ENCODE measurements at regions not wholly inside any gene's neighbourhood (a gene's known extent, or its start where the extent isn't known, plus 50 kb on each side); places are given as distances from the start of the nearest gene placed in this dataset.
A peak's percentile ranks its signal among the peaks of the same experiment; 100 is the strongest.
"Not testable (repeated sequence)": the region's sequence is repeated elsewhere in the genome, so short reads cannot be mapped to it uniquely, and the experiment has no call there.

DNA sequence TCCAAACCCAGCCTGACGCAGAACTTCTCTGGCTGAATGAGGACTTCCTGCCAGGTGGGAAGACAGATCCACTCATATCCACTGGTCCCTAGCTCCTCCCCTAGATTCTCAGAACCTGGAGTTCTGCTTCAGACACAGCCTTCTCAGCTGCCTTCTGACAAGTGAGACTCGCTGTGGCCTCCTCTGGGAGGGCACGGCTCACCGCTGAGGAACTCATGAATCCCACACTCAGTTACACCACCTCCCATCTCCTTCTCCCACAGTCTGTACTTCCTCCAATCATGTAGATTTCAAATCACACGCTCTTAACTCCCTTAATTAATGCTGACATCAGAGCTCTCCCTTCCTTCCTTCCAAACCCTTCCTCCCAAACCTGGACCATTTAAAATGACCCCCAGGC lies 86.4 kb upstream of the TMEM45B start:
- DNase-seq (ENCODE audit: low read depth) = no peak

DNA sequence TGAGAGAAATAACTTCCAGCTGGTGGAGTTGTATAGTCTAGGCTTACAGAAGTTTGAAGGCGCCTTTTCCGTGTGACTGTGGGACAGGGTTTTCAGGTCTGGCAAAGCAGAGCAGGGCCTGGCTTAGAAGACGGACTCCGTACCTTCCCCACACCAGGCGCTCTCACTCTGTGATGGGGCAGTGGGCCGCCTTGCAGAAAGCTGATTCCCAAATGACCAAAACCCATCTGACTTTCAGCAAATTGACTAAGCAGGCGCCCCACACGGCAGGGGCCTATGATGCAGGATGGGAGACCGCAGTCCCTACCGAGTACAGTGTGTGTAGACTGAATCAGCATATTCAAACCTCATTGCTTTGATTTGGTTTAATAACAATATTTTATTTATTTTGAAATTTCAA lies 85.8 kb upstream of the TMEM45B start:
- no peak for DNase-seq (ENCODE audit: low read depth)

DNA sequence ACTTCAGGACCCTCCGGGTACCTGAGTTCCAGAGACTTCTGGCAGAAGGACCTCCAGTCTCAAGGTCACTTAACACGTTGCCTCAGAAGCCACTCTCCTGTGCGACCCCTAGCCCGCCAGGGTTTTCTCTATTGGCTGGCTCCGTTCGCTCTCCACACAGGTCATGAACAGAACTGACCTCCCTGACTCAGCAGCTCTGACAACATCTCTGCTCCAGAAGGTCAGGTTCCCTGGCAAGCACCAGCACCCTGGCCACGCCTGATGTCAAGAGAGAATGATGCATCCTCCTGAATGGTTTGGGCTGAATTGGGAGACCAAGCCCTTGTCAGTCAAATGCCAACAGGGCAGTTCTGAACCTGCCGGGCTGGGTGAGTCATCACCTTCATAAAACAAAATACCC lies 84.3 kb upstream of the TMEM45B start:
- no peak for DNase-seq (ENCODE audit: low read depth)

DNA sequence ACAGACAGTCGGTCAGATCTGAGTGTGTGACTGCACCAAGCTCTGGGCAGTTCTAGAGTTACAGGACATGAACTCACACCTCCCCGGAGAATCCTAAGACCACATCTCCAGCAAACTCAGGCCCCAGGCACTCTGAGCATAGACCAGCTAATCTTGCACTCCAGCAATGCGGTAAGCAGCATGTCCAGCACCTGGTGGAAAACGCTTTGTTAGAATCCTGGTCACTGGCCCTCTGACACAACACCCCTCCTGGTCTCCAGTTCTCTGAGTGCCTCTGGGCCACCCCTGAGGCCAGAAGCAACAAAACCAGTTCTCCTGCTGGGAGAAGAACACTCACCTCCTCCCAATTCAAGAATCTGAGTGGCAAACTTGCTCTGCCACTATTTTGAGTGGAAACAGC lies 82.7 kb upstream of the TMEM45B start:
- no peak for DNase-seq (ENCODE audit: low read depth)

DNA sequence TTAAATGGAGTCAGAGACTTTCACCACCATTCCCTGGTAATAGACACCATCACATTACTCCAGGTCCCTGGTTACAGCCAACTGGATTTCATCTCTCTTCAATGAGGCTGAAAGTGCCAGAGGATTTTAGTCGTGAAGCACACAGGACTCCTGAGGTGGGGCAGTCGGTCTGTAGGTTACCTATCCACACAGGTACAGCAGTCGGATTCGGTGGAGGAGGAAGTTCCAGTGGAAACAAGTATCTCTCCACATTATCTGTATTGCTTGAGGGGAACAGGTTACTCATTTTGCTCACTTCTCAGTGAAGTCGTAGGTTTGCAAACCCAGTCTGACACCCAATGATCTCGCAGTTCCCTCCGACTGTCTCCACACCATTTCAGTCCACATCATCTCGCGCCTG lies 82.3 kb upstream of the TMEM45B start:
- no peak for DNase-seq (ENCODE audit: low read depth)

DNA sequence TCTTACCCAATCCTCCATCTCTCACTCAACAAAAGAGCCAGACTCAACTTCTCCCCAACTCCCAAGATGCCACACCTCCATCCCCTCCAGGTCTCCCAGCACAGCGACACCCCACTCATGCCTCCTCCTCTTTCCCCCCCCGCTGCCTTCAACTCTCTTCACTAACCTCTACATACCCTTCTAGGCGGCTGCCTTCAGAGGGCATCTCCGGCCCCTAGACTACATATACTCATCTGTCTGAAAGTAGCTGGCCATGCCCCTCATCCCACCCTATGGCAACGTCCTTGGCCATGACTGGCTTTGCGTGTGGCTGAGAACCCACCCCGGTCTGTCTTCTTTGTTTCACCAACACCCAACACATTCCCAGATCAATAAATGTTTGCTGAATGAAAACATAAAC lies 81.7 kb upstream of the TMEM45B start:
- DNase-seq (ENCODE audit: low read depth) = no peak

DNA sequence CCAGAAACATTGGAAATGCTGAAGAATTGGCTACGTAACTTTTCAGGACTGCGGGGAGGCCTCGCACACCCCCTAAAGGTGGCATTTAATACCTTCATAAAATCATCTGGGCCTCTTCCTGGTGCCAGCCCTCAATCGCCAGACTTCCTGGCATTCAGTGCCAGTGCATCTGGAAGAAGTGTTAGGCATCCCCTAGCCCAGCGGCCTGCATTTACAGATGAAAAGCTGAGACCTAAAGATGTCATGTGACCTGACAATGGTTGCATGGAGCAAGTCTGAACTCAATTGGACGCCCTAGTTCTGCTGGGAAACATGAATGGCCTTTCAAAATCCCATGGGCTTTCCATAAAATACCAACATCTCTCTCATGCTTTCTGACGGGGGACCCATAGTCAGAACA lies 81.0 kb upstream of the TMEM45B start:
- DNase-seq (ENCODE audit: low read depth) = no peak

DNA sequence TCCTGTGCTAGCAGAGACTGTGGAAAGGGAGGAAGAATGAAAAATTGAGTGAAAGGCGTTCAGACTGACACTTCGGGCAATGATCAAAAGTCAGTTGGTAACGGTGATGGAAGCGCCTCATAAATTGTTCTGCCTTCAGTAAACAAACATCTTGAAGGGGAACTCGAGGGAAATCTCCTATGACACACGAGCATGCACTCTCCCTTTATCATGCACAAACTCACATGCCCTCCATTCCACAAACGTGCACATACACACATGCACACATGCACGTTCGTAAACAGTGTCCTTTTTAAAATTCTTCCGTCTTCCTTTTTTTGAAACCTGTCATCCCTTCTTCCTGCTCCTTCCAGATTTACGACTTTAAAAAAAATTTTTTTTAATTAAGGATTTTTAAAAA lies 77.8 kb upstream of the TMEM45B start:
- DNase-seq (ENCODE audit: low read depth) = no peak

DNA sequence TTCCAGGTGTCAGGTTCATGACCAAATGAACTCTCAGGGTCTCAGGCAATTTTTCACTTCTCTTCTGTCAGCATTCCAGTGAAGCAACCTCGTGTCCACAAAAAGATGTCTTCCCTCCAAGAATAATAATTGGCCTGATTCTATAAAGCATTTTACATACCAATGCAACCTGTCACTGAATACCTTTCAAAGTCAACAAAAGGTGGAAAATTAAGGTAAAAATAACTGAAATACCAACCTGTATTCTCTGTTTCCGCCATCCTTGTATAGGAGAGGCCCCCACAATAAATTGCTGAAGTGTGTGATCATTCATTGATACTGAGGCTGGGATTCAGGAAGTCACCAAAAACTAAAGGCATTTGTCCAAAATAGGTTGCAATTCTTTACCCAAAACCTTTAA lies 77.4 kb upstream of the TMEM45B start:
- no peak for DNase-seq (ENCODE audit: low read depth)

DNA sequence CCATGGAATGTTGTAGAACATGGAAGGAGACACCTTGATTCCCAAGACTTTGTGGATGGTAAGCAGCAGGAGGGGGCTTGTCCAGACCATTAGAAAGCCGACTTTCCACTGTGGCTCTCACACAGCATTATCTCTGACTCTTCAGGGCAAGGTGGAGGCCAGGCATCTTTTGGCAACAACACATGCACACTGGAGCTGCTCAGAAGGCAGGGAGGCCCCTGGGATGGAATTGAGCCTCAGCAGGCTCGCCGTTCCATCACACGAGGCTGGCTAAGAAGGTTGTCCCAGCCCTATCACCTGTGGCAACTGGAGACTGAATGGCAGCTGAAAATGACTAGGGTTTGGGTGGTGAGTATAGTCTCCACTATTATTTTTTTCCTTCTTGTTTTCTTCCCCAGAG lies 76.3 kb upstream of the TMEM45B start:
- no peak for DNase-seq (ENCODE audit: low read depth)

DNA sequence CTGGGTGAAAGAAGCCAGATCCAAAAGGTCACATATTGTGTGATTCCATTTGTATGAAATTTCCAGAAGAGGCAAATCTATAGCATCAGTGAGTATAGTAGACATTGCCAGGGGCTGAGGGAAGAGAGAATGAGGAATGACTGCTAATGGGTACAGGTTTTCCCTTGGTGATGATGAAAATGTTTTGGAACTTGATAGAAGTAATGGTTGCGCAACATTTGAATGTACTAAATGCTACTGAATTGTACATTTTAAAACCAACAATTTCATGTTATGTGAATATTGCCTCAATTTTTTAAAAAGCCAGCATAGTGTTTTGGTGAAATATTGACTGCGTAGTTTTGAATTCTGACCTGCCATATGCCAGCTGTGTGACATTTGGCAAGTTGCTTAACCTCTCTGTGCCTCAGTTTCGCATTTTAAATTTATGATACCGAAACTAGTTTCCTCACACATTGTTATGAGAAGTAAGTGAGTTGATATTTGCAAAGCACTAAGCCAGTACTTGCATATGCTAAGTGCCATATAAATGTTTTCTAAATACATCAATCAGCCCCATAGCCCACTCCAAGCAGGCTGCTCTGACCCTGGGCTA lies 75.4 kb upstream of the TMEM45B start:
- DNase-seq (ENCODE audit: low read depth) = no peak

DNA sequence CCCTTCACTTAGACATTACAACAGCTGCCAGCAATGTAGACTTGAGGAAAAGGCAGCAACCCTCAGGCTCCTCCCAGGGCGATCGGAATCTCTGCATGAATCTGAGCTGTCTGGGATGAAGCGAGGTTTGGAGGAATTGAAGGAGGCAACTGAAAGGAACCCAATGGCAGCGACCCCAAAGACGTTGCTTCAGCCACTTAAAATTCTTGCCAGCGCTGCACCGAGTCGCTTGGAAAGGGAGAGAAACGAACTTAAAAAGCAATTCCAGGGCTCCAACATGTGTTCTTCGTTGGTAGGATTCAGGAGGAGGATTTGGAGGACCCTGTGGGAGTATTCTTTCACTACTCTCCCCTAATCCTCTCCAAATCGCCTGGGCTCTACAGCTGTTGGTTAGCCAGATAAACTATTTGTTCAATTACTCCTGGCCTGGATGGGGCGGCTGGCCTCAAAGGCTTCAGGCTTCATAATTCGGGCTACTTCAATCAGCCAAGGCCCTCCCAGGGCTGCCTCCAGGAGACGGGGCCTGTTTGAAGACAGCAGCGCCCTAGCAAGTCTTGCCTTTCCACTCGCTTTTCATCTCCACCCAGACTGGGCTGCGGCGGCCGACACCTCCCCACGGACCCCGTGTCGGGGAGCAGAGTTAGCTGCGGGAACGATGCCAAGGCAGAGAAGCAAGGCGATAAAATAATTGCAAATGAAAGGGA lies 72.4 kb upstream of the TMEM45B start:
- no peak for DNase-seq (ENCODE audit: low read depth)

DNA sequence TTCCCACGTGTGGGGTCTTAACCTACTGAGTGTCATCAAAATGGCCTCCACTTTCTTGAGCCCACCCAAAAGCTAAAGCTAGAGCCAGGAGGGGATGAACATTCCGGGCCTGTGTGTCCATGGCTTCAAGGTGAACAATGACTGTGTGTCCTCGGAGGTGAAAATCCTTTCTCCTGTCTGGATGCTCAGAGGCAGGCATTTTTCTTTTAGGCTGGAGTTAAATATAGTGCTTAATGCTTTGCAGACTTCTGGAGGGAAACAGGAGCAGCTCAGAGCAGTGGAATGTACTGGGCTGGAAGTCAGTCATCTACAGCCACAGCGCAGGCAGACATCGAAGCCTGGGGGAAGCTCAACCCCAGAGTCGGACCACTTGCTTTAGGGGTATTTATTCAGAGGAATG lies 68.6 kb upstream of the TMEM45B start:
- no peak for DNase-seq (ENCODE audit: low read depth)

DNA sequence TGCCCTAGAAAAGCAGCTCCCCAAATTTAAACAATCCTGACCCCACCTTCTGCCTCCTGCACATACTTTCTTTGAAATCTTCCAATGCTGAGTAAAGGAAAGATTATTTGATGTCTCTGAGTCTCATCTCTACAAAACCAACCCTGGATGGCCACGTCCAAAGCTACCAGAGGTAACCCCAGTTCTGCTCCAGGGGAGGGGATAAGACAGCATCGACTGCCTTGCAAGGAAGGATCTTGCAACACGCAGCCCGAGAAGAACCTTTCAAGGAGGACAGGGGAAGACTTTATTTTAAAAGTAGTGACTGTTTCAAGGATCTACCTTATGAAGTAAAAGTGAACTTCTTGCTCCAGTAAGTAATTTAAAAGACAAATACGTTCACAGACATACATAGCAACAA lies 66.5 kb upstream of the TMEM45B start:
- no peak for DNase-seq (ENCODE audit: low read depth)

DNA sequence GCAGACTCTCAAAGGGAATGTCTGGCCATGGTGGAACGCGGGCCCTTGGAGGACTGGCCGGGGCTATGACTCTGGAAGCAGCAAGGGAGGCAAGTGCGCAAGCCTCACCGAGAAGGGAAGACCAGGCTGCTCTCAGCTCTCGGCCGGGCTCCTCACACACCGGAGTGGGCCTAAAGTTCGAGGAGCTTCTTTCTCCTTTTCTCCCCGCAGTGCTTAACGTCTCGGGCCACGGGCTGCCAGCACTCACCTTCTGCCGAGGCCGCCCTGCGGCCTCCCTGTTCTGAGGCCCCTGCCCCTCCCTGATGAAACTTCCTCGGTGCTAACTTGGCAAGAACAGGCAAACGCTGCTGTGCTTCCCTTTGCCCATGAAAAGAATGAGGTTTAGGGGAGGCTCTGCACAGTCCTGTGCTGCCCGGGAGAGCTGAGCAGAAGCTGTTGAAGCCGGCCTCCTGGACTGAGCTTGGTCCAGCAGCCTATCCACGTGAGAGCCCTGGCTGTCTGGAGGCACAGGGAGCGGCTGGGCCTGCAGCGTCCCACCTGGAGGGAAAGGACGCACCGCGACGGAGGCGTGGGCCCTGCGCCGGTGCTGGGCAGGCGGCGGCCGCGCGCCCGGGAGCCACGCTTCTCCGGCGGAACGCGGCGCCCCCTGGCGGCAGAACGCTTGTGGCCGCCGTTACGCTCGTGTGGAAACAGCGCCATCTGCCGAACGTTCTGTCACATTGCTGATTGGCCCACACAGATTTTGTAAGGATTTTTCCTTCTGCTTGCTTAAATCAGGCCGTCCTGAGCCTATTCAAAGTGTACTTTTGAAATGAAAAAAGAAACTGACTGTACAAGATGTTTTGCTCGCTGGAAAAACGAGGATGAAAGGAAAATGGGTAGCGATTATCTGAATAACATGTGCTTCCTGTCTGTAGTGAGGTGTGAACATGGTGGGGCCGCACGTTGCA lies 65.0 kb upstream of the TMEM45B start:
- peak; percentile 63 for DNase-seq (ENCODE audit: low read depth)

DNA sequence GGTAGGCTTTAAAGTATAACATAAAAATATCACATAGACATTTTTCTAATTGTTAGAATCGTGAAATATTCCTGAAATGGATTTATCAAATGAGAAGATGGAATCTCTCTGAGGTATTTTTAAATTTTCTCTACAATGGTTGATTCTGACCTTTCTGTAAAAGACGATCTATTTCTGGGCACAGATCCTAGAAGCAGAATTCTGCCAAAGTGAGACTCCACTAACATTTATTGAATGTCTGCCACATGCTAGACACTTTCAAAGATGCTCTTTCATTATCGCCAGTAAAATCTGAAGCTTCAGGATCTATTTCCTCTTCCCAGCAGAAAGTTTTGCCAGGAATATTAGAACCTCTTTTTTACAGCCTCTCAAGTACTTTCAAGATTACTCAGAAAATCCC lies 64.1 kb upstream of the TMEM45B start:
- DNase-seq (ENCODE audit: low read depth) = no peak

DNA sequence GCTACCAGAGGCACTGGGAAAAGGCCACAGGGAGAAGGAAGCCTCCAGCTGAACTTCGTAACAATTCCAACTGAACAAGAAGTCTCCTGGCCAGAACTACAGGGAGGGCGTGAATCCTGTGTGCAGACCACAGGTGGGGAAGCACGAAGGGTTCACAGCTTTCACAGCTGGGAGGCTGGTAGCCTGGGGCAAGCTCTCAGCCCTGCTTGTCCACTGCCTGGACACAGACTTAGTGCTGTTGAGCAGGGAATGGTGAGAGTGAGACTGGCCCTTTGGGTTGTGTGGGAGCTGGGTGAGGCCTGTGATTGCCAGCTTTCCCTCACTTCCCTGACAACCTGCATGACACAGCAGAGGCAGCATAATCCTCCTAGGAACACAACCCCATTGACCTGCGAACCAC lies 52.1 kb upstream of the TMEM45B start:
- not testable (repeated sequence) for DNase-seq (ENCODE audit: low read depth)

DNA sequence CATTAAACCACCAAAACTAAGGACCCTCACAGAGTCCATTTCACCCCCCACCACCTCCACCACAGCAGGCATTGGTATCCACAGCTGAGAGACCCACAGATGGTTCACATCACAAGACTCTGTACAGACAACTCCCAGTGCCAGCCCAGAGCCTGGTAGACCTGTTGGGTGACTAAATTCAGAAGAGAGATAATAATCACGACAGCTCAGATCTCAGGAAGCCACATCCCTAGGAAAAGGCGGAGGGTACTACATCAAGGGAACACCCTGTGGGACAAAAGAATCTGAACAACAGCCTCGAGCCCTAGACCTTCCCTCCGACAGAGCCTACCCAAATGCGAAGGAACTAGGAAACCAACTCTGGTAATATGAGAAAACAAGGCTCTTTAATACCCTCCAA lies 51.4 kb upstream of the TMEM45B start:
- DNase-seq (ENCODE audit: low read depth) = not testable (repeated sequence)

Measured in fibroblast of gingiva (primary cell).